Fibroblast of lung (primary cell): ENCODE measurements at regions not wholly inside any gene's neighbourhood (a gene's known extent, or its start where the extent isn't known, plus 50 kb on each side); places are given as distances from the start of the nearest gene placed in this dataset.

Experiments
- CTCF ChIP-seq, 2 donors: IDR thresholded peaks in 1 of 2; conservative IDR thresholded peaks in 1 of 2; 1 replicate in 1 of 2; 2 replicates in 1 of 2; pipeline ENCODE4 v1.5.1; 2011 to 2012; ENCODE audit warnings: low read length in 2 of 2, control low read depth in 1 of 2, inconsistent platforms in 1 of 2, low read depth in 1 of 2, mild to moderate bottlenecking in 1 of 2
- EZH2 ChIP-seq: IDR thresholded peaks from 2 replicates; pipeline ENCODE4 v1.5.1; 2012; ENCODE audit warnings: low read length, control low read depth, mild to moderate bottlenecking; ENCODE audit errors: missing control alignments

DNA sequence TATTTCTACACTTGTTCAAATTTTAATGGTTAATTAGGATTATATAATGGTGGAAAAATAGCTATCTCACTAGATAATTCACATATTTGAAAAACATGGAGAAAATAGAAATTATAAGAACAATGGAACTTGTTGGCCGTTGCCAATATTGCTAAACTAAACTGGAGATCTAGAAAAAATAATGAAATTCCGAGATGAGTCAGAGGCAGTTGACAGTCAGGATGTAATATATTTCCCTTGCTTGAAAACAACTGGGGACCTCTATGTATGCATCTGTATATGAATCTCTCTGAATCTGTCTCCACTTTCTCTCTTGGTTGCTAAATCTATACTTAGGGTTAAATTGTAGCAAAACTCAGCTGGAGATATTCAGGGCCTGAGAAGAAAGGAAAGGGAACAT lies 1108.2 kb upstream of the GJE1 start:
- no peak for TF ChIP-seq CTCF (conservative IDR thresholded peaks at IDR 0.05 in 1 of 2, IDR thresholded peaks at IDR 0.05 in 1 of 2; ENCODE audit: low read depth in 1 of 2, low read length in 2 of 2)
- TF ChIP-seq EZH2, result no peak
